Adrenal gland (tissue), 9 donors: ENCODE measurements at regions not wholly inside any gene's neighbourhood (a gene's known extent, or its start where the extent isn't known, plus 50 kb on each side); places are given as distances from the start of the nearest gene placed in this dataset.

Experiments used
- DNase-seq, 7 donors: peaks; one replicate each; pipeline ENCODE4 v3.0.0-alpha.2; 2019 to 2020
- H3K27ac ChIP-seq, 5 donors: fragments of 200-600 bp; sonication (generic) in 4 of 5; 1 replicate in 3 of 5; 2 replicates in 2 of 5; pipeline versions ENCODE4 v1.5.1 to v1.8.0; 2016 to 2020; ENCODE audit warnings: mild to moderate bottlenecking in 1 of 5
- H3K27me3 ChIP-seq: fragments of 200-600 bp; 2 replicates; pipeline ENCODE4 v1.8.0; 2021
- H3K36me3 ChIP-seq, 2 donors: fragments of 200-600 bp; replicated peaks in 1 of 2; 1 replicate in 1 of 2; 2 replicates in 1 of 2; pipeline versions ENCODE4 v1.5.1 to v1.8.0; 2018 to 2022
- H3K4me1 ChIP-seq, 2 donors: fragments of 200-600 bp; replicated peaks in 1 of 2; 1 replicate in 1 of 2; 2 replicates in 1 of 2; pipeline versions ENCODE4 v1.5.1 to v1.8.0; 2018 to 2021
- H3K4me3 ChIP-seq, 4 donors: fragments of 200-600 bp; sonication (generic) in 3 of 4; one replicate each; pipeline ENCODE4 v1.5.1; 2016 to 2018
- H3K9me3 ChIP-seq, 3 donors: fragments of 200-600 bp; sonication (generic) in 1 of 3; replicated peaks in 1 of 3; 1 replicate in 2 of 3; 2 replicates in 1 of 3; pipeline versions ENCODE4 v1.5.1 to v1.8.0; 2016 to 2021
- CTCF ChIP-seq, 6 experiments: fragments of 450-650 bp in 4 of 6; fragments of 200-600 bp in 2 of 6; sonication (generic) in 1 of 6; IDR thresholded peaks; 1 replicate in 5 of 6; 2 replicates in 1 of 6; pipeline versions ENCODE4 v1.5.1 to v1.8.0; 2016 to 2021; ENCODE audit warnings: antibody characterized with exemption in 6 of 6, mild to moderate bottlenecking in 2 of 6, moderate library complexity in 1 of 6
- POLR2A ChIP-seq, 2 donors: fragments of 450-650 bp; IDR thresholded peaks; one replicate each; pipeline ENCODE4 v1.6.1; 2017; ENCODE audit warnings: antibody characterized with exemption in 2 of 2, mild to moderate bottlenecking in 2 of 2, moderate library complexity in 1 of 2
- WGBS, 4 donors: extraction: QIAGEN DNeasy Blood & Tissue Kit in 2 of 4; methylation state at CpG; one replicate each; pipeline versions ENCODE4 v1.1.5 to v1.1.7; 2013 to 2017; 5-methylcytosine and 5-hydroxymethylcytosine counted together
- intact Hi-C, 2 donors: fragments of 100-400 bp; cut with DNase I; formaldehyde crosslinking; loops; one replicate each; pipeline versions ENCODE4 v1.14.1 to v1.15.0; 2022 to 2023
- donor health status: healthy with polysubstance abuse.
- donor health status: Bipolar disorder and iron deficiency.
- donor health status: DM: yes; HTN: yes; CAD: no.
- donor health status: DM: no; HTN: no; CAD: no.
- donor health status: DM: no; HTN: no; CAD: no.

- no peaks in the 10 kb centered on the region for H3K4me1 ChIP-seq
- no peak overlapping the region for H3K27ac ChIP-seq
- 90 to 99% (median 93%) methylated on average over 4 of the region's 4 CpGs for WGBS, 4 donors
- H3K27me3 ChIP-seq, result no peaks in the 10 kb centered on the region
- no peak overlapping the region for H3K4me3 ChIP-seq
- DNase-seq, result no peak
- TF ChIP-seq POLR2A (IDR thresholded peaks at IDR 0.05) (no peak), CTCF (IDR thresholded peaks at IDR 0.05) (no peak)
- no peaks in the 10 kb centered on the region for H3K9me3 ChIP-seq
- intact Hi-C loops, result no loop called here
- no peaks in the 10 kb centered on the region for H3K36me3 ChIP-seq
Observed at GRCh38 chr10:3445648-3446047, 273.1 kb upstream of the PITRM1 start.

- no peak for DNase-seq
- H3K36me3 ChIP-seq, result no peaks in the 10 kb centered on the region
- 78 to 90% (median 85%) methylated on average over 8 of the region's 8 CpGs for whole genome bisulfite sequencing, 4 donors
- no peaks in the 10 kb centered on the region for H3K9me3 ChIP-seq
- H3K27ac ChIP-seq, result no peak overlapping the region
- H3K27me3 ChIP-seq, result no peaks in the 10 kb centered on the region
- H3K4me3 ChIP-seq, result no peak overlapping the region
- H3K4me1 ChIP-seq, result no peaks in the 10 kb centered on the region
- TF ChIP-seq POLR2A (IDR thresholded peaks at IDR 0.05), result no peak
- no peak for TF ChIP-seq CTCF (IDR thresholded peaks at IDR 0.05)
- intact Hi-C loops, result no loop called here
Observed at GRCh38 chr10:3442451-3442990, 269.9 kb upstream of the PITRM1 start.

- Histone ChIP-seq H3K4me1 (no peaks in the 10 kb centered on the region), H3K27ac (no peak overlapping the region), H3K9me3 (no peaks in the 10 kb centered on the region), H3K36me3 (no peaks in the 10 kb centered on the region), H3K4me3 (no peak overlapping the region), H3K27me3 (no peaks in the 10 kb centered on the region)
- no peak for TF ChIP-seq POLR2A (IDR thresholded peaks at IDR 0.05)
- no peak for TF ChIP-seq CTCF (IDR thresholded peaks at IDR 0.05)
- DNase-seq, result no peak
- intact Hi-C loops, result no loop called here
Observed at GRCh38 chr10:3439183-3439582, 266.6 kb upstream of the PITRM1 start.

GRCh38 chr10:3438606-3439005, 266.0 kb upstream of the PITRM1 start:
- intact Hi-C loops, result no loop called here
- TF ChIP-seq POLR2A (IDR thresholded peaks at IDR 0.05) (no peak), CTCF (IDR thresholded peaks at IDR 0.05) (no peak)
- H3K4me1 ChIP-seq, result no peaks in the 10 kb centered on the region
- no peak for DNase-seq
- WGBS, 4 donors, result 62 to 75% (median 70%) methylated on average over 4 of the region's 4 CpGs
- no peaks in the 10 kb centered on the region for H3K27me3 ChIP-seq
- H3K9me3 ChIP-seq, result no peaks in the 10 kb centered on the region
- no peak overlapping the region for H3K4me3 ChIP-seq
- H3K36me3 ChIP-seq, result no peaks in the 10 kb centered on the region
- no peak overlapping the region for H3K27ac ChIP-seq
